ENCODE measurements at regions not wholly inside any gene's neighbourhood (a gene's known extent, or its start where the extent isn't known, plus 50 kb on each side); places are given as distances from the start of the nearest gene placed in this dataset.

DNA sequence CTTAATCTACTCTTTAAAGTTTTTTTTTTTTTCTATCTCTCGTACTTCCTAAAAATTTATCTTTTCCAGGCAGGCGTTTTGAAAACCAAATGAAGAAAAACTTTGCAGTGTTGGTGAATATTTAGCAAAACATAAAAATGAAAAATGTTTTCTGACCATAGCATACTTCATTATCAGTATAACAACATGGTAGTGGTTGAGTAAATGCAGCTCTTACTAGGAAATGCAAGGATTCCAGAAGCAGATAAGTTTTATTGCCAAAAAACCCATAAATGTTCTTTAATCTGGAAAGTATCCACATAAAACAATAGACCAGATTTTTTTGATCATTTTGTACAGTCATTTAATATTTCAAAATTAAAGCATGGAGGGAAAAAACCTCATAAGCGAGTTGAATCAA, 136.9 kb upstream of the GUCY1A1 start:
- H3K27ac ChIP-seq (ENCODE audit: low read depth, low read length, poor library complexity, severe bottlenecking): no peak overlapping the region
- no peak overlapping the region for H3K4me3 ChIP-seq (ENCODE audit: low read depth, low read length, poor library complexity, severe bottlenecking)
- POLR2A ChIA-PET (ENCODE audit: low non-redundant PET): no interaction called here
- TF ChIP-seq, protein P1, sequence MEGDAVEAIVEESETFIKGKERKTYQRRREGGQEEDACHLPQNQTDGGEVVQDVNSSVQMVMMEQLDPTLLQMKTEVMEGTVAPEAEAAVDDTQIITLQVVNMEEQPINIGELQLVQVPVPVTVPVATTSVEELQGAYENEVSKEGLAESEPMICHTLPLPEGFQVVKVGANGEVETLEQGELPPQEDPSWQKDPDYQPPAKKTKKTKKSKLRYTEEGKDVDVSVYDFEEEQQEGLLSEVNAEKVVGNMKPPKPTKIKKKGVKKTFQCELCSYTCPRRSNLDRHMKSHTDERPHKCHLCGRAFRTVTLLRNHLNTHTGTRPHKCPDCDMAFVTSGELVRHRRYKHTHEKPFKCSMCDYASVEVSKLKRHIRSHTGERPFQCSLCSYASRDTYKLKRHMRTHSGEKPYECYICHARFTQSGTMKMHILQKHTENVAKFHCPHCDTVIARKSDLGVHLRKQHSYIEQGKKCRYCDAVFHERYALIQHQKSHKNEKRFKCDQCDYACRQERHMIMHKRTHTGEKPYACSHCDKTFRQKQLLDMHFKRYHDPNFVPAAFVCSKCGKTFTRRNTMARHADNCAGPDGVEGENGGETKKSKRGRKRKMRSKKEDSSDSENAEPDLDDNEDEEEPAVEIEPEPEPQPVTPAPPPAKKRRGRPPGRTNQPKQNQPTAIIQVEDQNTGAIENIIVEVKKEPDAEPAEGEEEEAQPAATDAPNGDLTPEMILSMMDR (conservative IDR thresholded peaks at IDR 0.05; ENCODE audit: low read depth, low read length): no peak
- no peak for TF ChIP-seq EZH2 (IDR thresholded peaks at IDR 0.05; ENCODE audit: borderline replicate concordance, low read depth, low read length, poor library complexity, severe bottlenecking)
- no peak for DNase-seq (ENCODE audit: low spot score)
- intact Hi-C loops (cut with micrococcal nuclease; ENCODE audit: unreplicated experiment): loop anchor here (2.0 kb wide), 1 partner anchor 259 kb away; no protein-coding TSS in a partner anchor
- H3K4me1 ChIP-seq (ENCODE audit: insufficient read depth, low read length, poor library complexity, severe bottlenecking): no peaks in the 10 kb centered on the region
- BruUV-seq (replicated peaks): no TSS peak
- H3K27me3 ChIP-seq (replicated peaks; ENCODE audit: insufficient read depth, low read depth, low read length, poor library complexity): no peaks in the 10 kb centered on the region
- H3K9me3 ChIP-seq (ENCODE audit: low read depth, low read length, poor library complexity, severe bottlenecking): no peaks in the 10 kb centered on the region
- H3K36me3 ChIP-seq (ENCODE audit: insufficient read depth, low read length, poor library complexity, severe bottlenecking): no peaks in the 10 kb centered on the region
- CTCF ChIA-PET: interaction anchor here (0.7 to 1.5 kb wide), 2 partner anchors 153 to 257 kb away, joined by 6 to 8 read pairs; no protein-coding TSS in a partner anchor

DNA sequence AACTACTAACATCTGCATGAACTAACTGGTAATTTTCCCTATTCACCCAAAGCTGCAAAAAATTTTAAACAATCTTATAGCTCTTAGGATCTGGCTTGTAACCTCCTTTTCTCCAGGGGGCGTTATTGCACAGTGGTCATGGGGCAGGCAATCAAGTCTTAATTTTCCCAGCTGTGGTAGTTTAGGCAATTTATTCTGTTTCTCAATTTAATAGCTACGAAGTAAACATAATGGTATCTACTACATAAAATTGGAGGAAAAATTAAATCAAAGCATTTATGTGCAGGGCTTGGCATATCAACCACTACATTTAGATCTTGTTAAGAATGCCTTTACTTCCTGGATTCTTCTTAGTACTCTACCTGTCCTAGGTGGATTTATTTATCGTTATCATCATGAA, 137.4 kb upstream of the GUCY1A1 start:
- DNase-seq (ENCODE audit: low spot score): peak; percentile 23
- intact Hi-C loops (cut with micrococcal nuclease; ENCODE audit: unreplicated experiment): loop anchor here (2.0 kb wide), 1 partner anchor 260 kb away; no protein-coding TSS in a partner anchor

DNA sequence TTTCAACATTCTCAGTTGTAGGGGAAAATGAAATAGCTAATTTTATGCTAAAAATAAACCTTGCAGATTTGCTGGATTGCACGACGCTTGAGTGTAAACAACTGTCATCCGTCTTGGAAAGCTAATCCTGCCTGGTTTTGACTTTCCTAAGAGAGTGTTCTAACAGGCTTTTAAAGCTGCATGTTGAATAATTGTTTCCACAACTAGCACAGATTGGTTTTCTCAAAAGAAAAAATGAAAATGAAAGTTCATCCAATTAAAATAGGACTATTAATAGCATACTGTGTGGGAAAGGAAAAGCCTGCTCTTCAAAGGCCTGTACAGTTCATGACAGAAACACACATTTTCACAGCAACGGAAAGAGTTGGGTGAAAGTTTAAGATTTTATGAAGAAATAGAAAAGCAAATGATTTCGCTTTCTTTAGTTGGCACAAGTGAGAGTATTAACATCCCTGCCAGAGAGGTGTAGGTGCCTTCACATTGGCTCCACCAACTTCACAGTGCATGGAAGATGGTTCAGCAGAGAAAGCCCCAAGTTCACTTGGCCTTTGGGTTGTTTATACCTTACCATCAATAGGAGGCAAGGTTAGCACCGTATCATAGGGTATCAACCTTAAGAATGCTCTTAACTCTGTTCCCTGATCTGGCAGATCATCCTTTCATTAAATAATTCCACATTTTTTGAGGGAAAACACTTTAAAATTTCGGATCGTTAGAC, 140.0 kb upstream of the GUCY1A1 start:
- Histone ChIP-seq H3K36me3 (ENCODE audit: insufficient read depth, low read length, poor library complexity, severe bottlenecking) (no peaks in the 10 kb centered on the region), H3K27ac (ENCODE audit: low read depth, low read length, poor library complexity, severe bottlenecking) (no peak overlapping the region), H3K27me3 (replicated peaks; ENCODE audit: insufficient read depth, low read depth, low read length, poor library complexity) (no peaks in the 10 kb centered on the region), H3K4me1 (ENCODE audit: insufficient read depth, low read length, poor library complexity, severe bottlenecking) (no peaks in the 10 kb centered on the region), H3K9me3 (ENCODE audit: low read depth, low read length, poor library complexity, severe bottlenecking) (no peaks in the 10 kb centered on the region), H3K4me3 (ENCODE audit: low read depth, low read length, poor library complexity, severe bottlenecking) (no peak overlapping the region)
- no peak for DNase-seq (ENCODE audit: low spot score)
- CTCF ChIA-PET: no interaction called here
- intact Hi-C loops (cut with micrococcal nuclease; ENCODE audit: unreplicated experiment): no loop called here
- BruUV-seq (replicated peaks): no TSS peak
- POLR2A ChIA-PET (ENCODE audit: low non-redundant PET): no interaction called here
- TF ChIP-seq EZH2 (IDR thresholded peaks at IDR 0.05; ENCODE audit: borderline replicate concordance, low read depth, low read length, poor library complexity, severe bottlenecking): no peak
- TF ChIP-seq, protein P1 (conservative IDR thresholded peaks at IDR 0.05; ENCODE audit: low read depth, low read length): no peak

More for the DNA sequence above, 137.4 kb upstream of the GUCY1A1 start:
- H3K36me3 ChIP-seq (ENCODE audit: insufficient read depth, low read length, poor library complexity, severe bottlenecking): no peaks in the 10 kb centered on the region
- BruUV-seq (replicated peaks): no TSS peak
- ChIA-PET POLR2A (ENCODE audit: low non-redundant PET) (no interaction called here), CTCF (interaction anchor here (0.7 to 1.5 kb wide), 2 partner anchors 153 to 258 kb away, joined by 6 to 8 read pairs; no protein-coding TSS in a partner anchor)
- H3K4me3 ChIP-seq (ENCODE audit: low read depth, low read length, poor library complexity, severe bottlenecking): no peak overlapping the region
- H3K27ac ChIP-seq (ENCODE audit: low read depth, low read length, poor library complexity, severe bottlenecking): no peak overlapping the region
- no peaks in the 10 kb centered on the region for H3K4me1 ChIP-seq (ENCODE audit: insufficient read depth, low read length, poor library complexity, severe bottlenecking)
- no peaks in the 10 kb centered on the region for H3K9me3 ChIP-seq (ENCODE audit: low read depth, low read length, poor library complexity, severe bottlenecking)
- no peaks in the 10 kb centered on the region for H3K27me3 ChIP-seq (replicated peaks; ENCODE audit: insufficient read depth, low read depth, low read length, poor library complexity)
- no peak for TF ChIP-seq EZH2 (IDR thresholded peaks at IDR 0.05; ENCODE audit: borderline replicate concordance, low read depth, low read length, poor library complexity, severe bottlenecking)
- TF ChIP-seq, protein P1 (conservative IDR thresholded peaks at IDR 0.05; ENCODE audit: low read depth, low read length): peak; percentile 50; the same call in 1 of the 2 replicates
